AG09309 (cell line): ENCODE measurements at regions not wholly inside any gene's neighbourhood (a gene's known extent, or its start where the extent isn't known, plus 50 kb on each side); places are given as distances from the start of the nearest gene placed in this dataset.

Experiments used
- DNase-seq: peaks from one replicate; pipeline ENCODE4 v3.0.0-alpha.2; 2010; ENCODE audit warnings: low read depth
- H3K4me3 ChIP-seq: 2 replicates; pipeline ENCODE4 v1.5.1; 2011; ENCODE audit warnings: mild to moderate bottlenecking, low read depth, low read length, moderate library complexity; ENCODE audit not compliant: control insufficient read depth
- CTCF ChIP-seq: IDR thresholded peaks from 2 replicates; pipeline ENCODE4 v1.5.1; 2011; ENCODE audit warnings: mild to moderate bottlenecking, low read depth, low read length, inconsistent platforms; ENCODE audit not compliant: insufficient read depth, control insufficient read depth; ENCODE audit errors: missing control alignments

- no peak for TF ChIP-seq CTCF
- H3K4me3 ChIP-seq: no peak overlapping the region
Measured at GRCh38 chr1:217024911-217025310, 301.7 kb upstream of the ESRRG start.

GRCh38 chr1:217021956-217022355 is 298.7 kb upstream of the ESRRG start:
- no peak overlapping the region for H3K4me3 ChIP-seq
- DNase-seq: no peak
- TF ChIP-seq CTCF: no peak

More at GRCh38 chr1:217024911-217025310, 301.7 kb upstream of the ESRRG start:
- DNase-seq: no peak

- TF ChIP-seq CTCF: no peak
- no peak overlapping the region for H3K4me3 ChIP-seq
- DNase-seq: no peak
Measured at GRCh38 chr1:217021400-217021799, 298.2 kb upstream of the ESRRG start.

GRCh38 chr1:217019475-217019874 is 296.2 kb upstream of the ESRRG start:
- no peak for TF ChIP-seq CTCF
- H3K4me3 ChIP-seq: no peak overlapping the region
- no peak for DNase-seq

GRCh38 chr1:217018648-217019047 is 295.4 kb upstream of the ESRRG start:
- DNase-seq: no peak
- no peak overlapping the region for H3K4me3 ChIP-seq
- no peak for TF ChIP-seq CTCF

GRCh38 chr1:217017165-217017564 is 293.9 kb upstream of the ESRRG start:
- no peak for TF ChIP-seq CTCF
- H3K4me3 ChIP-seq: no peak overlapping the region
- no peak for DNase-seq

- TF ChIP-seq CTCF: no peak
- no peak for DNase-seq
- no peak overlapping the region for H3K4me3 ChIP-seq
Measured at GRCh38 chr1:217014066-217014465, 290.8 kb upstream of the ESRRG start.
